Astrocyte (in vitro differentiated cells and primary cell): ENCODE measurements at regions not wholly inside any gene's neighbourhood (a gene's known extent, or its start where the extent isn't known, plus 50 kb on each side); places are given as distances from the start of the nearest gene placed in this dataset.

ENCODE experiments used
- EZH2 ChIP-seq: IDR thresholded peaks from 2 replicates; pipeline ENCODE4 v1.6.1; 2012; ENCODE audit warnings: mild to moderate bottlenecking, low read length, inconsistent platforms; ENCODE audit not compliant: insufficient read depth
- TF ChIP-seq, protein P1 (sequence below): IDR thresholded peaks from 2 replicates; pipeline ENCODE4 v1.5.1; 2011; ENCODE audit warnings: low read depth, mild to moderate bottlenecking, inconsistent platforms, low read length, moderate library complexity; ENCODE audit not compliant: insufficient read depth

- TF ChIP-seq, protein P1, sequence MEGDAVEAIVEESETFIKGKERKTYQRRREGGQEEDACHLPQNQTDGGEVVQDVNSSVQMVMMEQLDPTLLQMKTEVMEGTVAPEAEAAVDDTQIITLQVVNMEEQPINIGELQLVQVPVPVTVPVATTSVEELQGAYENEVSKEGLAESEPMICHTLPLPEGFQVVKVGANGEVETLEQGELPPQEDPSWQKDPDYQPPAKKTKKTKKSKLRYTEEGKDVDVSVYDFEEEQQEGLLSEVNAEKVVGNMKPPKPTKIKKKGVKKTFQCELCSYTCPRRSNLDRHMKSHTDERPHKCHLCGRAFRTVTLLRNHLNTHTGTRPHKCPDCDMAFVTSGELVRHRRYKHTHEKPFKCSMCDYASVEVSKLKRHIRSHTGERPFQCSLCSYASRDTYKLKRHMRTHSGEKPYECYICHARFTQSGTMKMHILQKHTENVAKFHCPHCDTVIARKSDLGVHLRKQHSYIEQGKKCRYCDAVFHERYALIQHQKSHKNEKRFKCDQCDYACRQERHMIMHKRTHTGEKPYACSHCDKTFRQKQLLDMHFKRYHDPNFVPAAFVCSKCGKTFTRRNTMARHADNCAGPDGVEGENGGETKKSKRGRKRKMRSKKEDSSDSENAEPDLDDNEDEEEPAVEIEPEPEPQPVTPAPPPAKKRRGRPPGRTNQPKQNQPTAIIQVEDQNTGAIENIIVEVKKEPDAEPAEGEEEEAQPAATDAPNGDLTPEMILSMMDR = no peak
- no peak for TF ChIP-seq EZH2
These were observed 129.3 kb upstream of the ACKR3 start for GRCh38 chr2:236440110-236440881.
